ENCODE measurements at regions not wholly inside any gene's neighbourhood (a gene's known extent, or its start where the extent isn't known, plus 50 kb on each side); places are given as distances from the start of the nearest gene placed in this dataset.

GRCh38 chr13:106714271-106714982, 146.5 kb upstream of the ARGLU1 start:
- no peak for DNase-seq (ENCODE audit: low spot score)

GRCh38 chr13:106712381-106712780, 144.4 kb upstream of the ARGLU1 start:
- DNase-seq (ENCODE audit: low spot score): no peak

GRCh38 chr13:106710266-106710665, 142.3 kb upstream of the ARGLU1 start:
- no peak for DNase-seq (ENCODE audit: low spot score)

- no peak for DNase-seq (ENCODE audit: low spot score)
These were observed 141.6 kb upstream of the ARGLU1 start for GRCh38 chr13:106709522-106709921.

- DNase-seq (ENCODE audit: low spot score): no peak
These were observed 134.6 kb upstream of the ARGLU1 start for GRCh38 chr13:106702505-106702904.

GRCh38 chr13:106701771-106702341, 133.9 kb upstream of the ARGLU1 start:
- DNase-seq (ENCODE audit: low spot score): no peak

- no peak for DNase-seq (ENCODE audit: low spot score)
These were observed 132.5 kb upstream of the ARGLU1 start for GRCh38 chr13:106700439-106700838.

- DNase-seq (ENCODE audit: low spot score): no peak
These were observed 132.1 kb upstream of the ARGLU1 start for GRCh38 chr13:106700007-106700406.

- no peak for DNase-seq (ENCODE audit: low spot score)
These were observed 131.4 kb upstream of the ARGLU1 start for GRCh38 chr13:106699311-106699710.

- DNase-seq (ENCODE audit: low spot score): no peak
These were observed 128.8 kb upstream of the ARGLU1 start for GRCh38 chr13:106696719-106697118.

- no peak for DNase-seq (ENCODE audit: low spot score)
These were observed 128.2 kb upstream of the ARGLU1 start for GRCh38 chr13:106696140-106696539.

- DNase-seq (ENCODE audit: low spot score): no peak
These were observed 127.2 kb upstream of the ARGLU1 start for GRCh38 chr13:106695139-106695538.

GRCh38 chr13:106691861-106692260, 123.9 kb upstream of the ARGLU1 start:
- DNase-seq (ENCODE audit: low spot score): no peak

- DNase-seq (ENCODE audit: low spot score): no peak
These were observed 123.4 kb upstream of the ARGLU1 start for GRCh38 chr13:106691341-106691740.

- no peak for DNase-seq (ENCODE audit: low spot score)
These were observed 122.8 kb upstream of the ARGLU1 start for GRCh38 chr13:106690779-106691178.

GRCh38 chr13:106689906-106690305, 122.0 kb upstream of the ARGLU1 start:
- no peak for DNase-seq (ENCODE audit: low spot score)

GRCh38 chr13:106688940-106689339, 121.0 kb upstream of the ARGLU1 start:
- no peak for DNase-seq (ENCODE audit: low spot score)

GRCh38 chr13:106686163-106686562, 118.2 kb upstream of the ARGLU1 start:
- no peak for DNase-seq (ENCODE audit: low spot score)

GRCh38 chr13:106685143-106685542, 117.2 kb upstream of the ARGLU1 start:
- DNase-seq (ENCODE audit: low spot score): no peak

GRCh38 chr13:106683918-106684317, 116.0 kb upstream of the ARGLU1 start:
- no peak for DNase-seq (ENCODE audit: low spot score)

- DNase-seq (ENCODE audit: low spot score): no peak
These were observed 115.2 kb upstream of the ARGLU1 start for GRCh38 chr13:106683179-106683578.

- no peak for DNase-seq (ENCODE audit: low spot score)
These were observed 114.1 kb upstream of the ARGLU1 start for GRCh38 chr13:106681997-106682396.

GRCh38 chr13:106681536-106681935, 113.6 kb upstream of the ARGLU1 start:
- DNase-seq (ENCODE audit: low spot score): no peak

All from germinal center (tissue), 1 donor.